UCSD-AML1 (cell line): ENCODE measurements at regions not wholly inside any gene's neighbourhood (a gene's known extent, or its start where the extent isn't known, plus 50 kb on each side); places are given as distances from the start of the nearest gene placed in this dataset.
"Not testable (repeated sequence)": the region's sequence is repeated elsewhere in the genome, so short reads cannot be mapped to it uniquely, and the experiment has no call there.

ENCODE experiments used
- DNase-seq: peaks from one replicate; lab custom pipeline; 2025; ENCODE audit not compliant: unreplicated experiment; lab: John Stamatoyannopoulos, UW

DNA sequence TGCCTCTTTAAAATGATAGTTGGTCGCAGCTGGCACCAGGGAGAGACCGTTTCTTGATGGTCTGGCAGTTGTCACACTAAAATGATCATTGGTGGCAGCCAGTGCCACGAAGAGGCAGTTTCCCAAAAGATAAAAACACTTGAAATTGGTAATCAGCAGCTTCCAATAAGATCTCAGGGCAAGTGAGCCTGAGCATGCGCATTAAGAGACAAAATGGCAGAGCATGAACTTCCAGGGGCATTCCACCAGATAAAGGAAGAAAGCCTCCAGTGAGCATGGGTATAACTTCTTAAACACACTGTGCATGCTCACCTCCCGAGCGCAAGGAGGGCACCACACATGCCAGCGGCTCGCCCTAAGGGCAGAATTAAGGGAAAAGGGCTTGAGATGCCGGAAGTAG is 1594.2 kb upstream of the CDH9 start:
- no peak for DNase-seq

DNA sequence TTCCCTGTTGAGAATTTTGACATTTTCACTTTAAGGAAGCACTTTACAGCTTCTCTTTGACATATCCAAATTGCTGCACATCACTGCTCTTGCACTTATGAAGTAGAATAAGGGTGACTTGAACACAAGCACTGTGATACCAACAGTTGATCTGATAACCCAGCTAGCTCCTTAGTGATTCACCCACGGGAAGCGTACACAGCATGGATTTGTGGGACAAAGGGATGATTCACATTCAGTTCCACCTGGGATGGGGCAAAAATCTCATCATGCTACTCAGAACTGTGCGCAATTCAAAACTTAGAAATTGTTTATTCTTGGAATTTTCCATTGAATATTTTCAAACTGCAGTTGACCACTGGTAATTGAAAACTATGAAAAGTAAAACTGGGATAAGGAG is 1565.5 kb upstream of the CDH9 start:
- no peak for DNase-seq

DNA sequence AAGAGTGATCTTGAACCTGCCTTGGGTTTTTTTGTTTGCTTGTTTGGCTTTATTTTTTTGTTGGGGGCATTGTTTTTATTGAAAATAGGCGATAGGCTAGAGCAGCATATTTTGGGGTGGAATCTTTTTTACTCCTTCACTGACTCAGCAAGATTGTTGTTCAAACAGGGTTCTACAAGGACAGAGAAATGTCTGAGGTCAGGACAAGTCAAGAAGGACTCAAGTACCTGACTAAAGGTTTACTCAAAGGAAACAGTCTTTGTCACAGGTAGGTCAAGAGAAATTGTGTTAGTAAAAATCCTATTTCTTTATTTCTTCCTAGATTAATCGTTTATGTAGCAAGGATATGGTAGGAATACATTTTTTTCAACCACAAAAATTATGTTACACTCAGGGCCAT is 1564.0 kb upstream of the CDH9 start:
- DNase-seq, result no peak

DNA sequence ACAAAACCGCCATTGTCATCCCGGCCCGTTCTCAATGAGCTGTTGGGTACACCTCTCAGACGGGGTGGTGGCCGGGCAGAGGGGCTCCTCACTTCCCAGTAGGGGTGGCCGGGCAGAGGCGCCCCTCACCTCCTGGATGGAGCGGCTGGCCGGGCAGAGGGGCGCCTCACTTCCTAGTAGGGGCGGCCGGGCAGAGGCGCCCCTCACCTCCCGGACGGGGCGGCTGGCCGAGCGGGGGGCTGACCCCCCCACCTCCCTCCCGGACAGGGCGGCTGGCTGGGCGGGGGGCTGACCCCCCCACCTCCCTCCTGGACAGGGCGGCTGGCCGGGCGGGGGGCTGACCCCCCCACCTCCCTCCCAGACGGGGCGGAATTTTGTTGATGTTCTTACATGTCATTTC is 1558.3 kb upstream of the CDH9 start:
- DNase-seq, result not testable (repeated sequence)

DNA sequence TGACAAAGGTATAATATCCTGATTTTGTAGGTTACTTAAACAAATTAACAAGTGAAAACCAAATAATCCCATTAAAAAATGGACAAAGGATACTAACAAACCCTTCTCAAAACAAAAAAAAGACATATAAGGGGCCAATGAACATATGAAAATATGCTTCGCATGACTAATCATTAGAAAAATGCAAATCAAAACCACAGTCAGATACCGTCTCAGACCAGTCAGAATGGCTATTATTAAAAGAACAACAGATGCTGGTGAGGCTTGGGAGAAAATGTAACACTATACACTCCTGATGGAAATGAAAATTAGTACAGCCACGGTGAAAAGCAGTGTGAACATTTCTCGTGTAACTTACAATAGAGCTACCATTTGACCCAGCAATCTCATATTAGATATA is 1542.2 kb upstream of the CDH9 start:
- no peak for DNase-seq

DNA sequence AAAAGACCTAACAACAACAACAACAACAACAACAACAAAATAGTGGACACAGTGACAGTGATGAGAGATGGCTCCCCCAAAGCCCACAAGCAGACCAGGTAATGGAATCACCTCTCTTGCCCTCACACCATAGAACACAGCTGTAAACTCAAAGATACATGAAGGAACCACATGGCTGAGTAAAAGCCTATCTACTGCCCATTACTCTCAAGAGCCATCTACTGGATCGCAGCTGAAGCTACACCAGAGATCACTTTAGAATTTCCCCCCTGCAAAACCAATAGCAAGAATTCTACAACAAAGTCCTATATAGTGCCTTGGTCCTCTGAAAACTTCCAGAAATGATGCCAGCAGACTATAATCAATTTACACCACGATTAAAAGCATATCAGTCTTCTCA is 1537.6 kb upstream of the CDH9 start:
- no peak for DNase-seq

DNA sequence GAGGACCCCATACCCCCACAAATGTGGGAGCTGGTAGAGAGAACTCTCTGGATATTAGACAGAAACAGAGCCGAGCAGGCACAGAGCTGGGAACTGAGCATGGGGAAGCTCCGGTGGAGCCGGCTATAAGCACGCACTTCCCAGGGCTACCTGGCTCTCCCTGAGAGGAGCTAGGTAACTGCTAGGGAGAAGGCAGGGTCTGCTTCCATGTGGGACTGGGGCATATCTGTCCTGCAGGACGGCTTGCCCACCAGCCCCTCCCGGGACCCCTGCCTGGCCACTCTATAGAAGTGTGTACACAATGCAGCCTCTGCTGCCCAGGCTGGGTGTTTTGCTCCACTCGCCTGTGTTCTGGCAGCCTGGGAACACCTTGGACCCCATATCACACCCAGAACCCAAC is 1537.0 kb upstream of the CDH9 start:
- DNase-seq, result no peak

DNA sequence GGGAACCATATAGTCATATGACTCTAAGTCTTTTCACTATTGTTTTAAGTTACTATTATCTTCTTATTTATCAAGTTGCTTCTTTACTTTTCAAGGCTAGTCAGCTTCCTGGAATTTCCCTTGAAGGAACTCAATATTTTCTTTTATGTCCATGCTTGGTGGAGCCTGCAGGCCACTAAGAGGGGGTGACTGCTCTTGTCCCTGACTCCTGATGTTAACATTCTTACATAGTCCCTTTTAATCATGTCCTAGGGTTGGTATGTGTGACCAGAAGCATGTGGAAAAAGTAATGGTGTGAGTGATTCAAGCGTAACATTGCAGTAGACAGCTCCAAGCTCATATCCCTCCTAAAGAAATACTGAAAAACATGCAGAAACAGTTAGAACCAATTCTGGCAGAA is 1536.2 kb upstream of the CDH9 start:
- DNase-seq, result no peak

DNA sequence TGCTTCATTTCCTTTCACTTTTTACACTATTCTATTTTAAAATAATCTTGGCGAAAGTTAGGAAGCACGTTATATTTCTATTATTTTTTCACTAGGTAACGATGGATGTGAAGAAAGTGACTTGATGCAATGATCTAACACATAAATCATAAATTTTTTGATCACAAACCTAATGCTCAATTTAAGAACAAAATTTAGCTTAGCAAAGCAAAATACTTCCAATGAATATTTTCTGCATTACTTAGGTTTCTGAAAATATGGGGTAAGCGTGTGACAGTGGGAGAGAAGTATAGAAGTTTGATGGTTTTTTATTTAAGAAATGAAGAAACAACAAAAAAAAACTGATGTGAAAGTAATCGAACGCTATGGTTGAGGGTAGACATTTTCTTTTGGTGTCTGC is 1528.7 kb upstream of the CDH9 start:
- DNase-seq, result no peak

DNA sequence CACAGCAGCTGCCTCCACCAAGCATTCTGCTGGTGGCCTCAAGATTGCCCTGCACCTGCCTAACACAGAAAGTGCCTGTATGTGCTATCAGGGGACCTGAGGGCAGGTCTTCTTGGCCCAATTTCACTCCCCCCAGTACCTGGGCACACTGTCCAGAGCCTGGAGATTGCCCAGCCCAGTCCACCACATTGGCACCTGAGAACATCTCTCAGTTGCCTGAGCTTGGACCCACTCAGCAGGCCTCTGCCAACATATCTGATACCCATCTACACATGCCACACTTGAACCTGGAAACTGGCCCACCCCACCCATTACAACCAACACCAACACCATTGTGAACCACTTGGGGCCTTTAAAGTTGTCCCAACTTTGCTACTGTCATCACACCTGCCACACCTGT is 1523.1 kb upstream of the CDH9 start:
- DNase-seq, result no peak

DNA sequence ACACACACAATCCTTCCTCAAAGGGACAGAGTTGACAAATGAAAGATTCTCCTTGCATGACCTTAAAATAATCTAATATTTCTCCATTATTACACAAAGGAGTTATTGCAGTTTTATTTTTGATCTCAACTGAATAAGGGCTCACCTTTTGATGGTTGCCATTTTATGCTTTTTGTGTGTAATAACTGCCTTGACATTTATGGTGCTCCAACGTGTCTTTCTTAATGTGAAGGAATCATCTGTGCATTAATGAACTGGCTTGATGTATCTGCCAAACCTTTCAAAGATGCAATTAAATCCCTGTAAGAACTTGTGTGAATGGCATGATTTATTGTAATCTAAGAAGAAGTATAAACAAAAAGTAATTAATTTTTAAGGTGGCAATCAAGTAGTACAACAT is 1519.8 kb upstream of the CDH9 start:
- no peak for DNase-seq

DNA sequence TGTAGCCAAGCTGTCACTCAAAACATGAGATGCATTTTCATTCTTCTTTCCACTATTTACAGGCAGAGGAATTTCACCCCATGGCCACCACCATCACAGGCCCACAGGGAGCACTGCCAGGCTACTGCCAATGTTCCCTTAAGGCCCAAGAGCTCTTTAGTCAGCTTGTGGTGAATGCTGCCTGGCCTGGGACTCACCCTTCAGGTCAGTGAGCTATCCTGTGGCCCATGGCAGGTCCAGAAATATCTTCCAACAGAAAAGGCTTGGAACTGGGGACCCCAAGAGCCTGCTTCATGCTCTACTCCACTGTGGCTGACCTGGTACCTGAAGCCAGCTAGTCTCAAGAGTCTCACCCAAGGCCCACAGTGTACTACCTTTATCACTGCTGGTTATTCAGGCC is 1518.7 kb upstream of the CDH9 start:
- no peak for DNase-seq

DNA sequence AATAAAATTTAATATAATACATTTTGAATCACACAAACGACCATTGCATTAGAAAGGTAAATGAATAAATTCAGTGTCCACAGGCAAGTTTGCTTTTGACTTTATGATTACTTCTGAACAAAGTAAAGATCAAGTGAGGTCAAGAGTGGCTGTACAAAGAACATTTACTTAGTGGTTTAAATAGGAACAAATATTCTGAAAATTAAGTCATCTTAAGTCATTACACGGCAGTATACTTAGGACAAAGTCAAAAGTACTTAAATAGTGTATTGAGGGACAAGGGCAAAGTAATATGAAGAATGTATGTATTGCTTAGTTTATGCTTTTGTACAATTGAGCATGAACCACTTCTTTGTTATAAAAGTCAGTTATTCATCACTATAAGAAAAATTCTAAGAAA is 1511.2 kb upstream of the CDH9 start:
- DNase-seq, result no peak

DNA sequence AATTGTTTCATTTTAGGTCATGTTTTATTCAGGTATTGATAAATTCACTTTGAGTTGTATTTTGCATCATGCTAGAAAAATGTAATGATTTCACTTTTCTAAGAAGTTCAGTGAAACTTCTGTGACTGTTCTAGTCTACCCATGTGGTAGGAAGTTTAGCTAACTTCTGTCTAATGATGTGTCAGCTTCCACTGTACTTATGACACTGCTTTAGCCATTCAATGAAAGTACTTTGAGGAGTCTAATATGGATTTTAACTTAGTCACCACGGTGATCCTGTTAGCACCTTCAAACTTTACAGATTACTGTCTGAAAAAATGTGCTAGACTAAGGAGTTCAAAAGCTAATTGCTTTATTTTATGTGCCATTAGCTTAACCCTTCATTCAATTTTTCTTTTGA is 1510.5 kb upstream of the CDH9 start:
- DNase-seq, result no peak

DNA sequence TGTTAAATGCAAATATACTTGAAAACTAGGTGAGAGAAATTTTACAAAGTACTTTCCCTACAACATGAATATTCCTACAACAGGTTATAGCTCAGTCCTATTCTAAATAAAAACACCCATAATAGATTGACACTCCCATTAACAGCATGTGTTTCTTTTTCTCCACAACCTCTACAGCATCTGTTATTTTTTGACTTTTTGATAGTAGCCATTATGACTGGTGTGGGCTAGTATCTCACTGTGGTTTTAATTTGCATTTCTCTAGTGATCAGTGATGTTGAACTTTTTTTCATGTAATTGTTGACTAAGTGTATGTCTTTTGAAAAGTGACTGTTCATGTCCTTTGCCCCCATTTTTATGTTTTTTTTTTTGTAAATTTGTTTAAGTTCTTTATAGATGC is 1506.1 kb upstream of the CDH9 start:
- DNase-seq, result no peak

DNA sequence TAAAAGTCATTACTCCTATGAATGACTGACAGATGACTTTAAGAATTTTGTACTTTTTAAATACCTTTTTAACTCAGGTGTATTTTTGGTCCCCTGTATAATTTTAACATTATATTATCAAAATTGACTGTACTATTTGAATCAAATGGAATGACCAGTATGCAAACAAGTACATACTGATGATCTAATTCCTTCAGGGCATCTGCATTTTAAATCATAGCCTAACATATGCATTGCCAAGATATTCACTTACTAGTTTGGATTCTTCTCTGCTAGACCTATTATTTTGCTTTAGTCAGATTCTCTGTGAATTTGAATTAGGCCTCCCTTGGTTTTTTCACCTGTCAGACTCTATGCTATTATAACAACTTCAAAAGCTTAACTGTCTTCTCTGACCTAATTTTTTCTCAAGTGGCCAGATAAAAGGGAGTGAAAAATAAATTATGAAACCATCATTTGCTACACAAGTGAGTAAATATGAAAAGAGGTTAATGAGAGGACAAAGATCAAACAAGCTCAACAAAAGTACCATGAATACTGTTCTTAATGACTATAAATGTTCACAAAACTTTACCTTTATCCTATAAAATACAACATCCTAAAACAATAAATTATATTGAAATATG is 1505.2 kb upstream of the CDH9 start:
- DNase-seq, result no peak

DNA sequence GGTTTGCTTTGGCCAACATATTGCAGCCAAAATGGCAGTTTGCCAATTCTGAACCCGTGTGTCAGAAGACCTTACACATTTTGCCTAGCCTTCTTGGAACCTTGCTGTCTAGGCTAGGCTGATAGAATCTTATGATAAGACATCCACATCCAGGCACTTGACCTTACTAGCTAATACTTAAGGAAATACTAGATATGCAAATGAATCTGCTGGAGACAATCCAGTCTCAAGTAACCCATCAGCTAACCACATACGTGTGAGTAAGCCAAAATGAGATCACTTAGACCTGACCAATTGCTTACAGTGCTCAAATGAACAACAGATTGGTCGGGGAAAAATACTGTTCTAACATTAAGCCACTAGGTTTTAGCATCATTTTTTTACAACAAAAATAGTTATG is 1504.6 kb upstream of the CDH9 start:
- DNase-seq, result no peak

DNA sequence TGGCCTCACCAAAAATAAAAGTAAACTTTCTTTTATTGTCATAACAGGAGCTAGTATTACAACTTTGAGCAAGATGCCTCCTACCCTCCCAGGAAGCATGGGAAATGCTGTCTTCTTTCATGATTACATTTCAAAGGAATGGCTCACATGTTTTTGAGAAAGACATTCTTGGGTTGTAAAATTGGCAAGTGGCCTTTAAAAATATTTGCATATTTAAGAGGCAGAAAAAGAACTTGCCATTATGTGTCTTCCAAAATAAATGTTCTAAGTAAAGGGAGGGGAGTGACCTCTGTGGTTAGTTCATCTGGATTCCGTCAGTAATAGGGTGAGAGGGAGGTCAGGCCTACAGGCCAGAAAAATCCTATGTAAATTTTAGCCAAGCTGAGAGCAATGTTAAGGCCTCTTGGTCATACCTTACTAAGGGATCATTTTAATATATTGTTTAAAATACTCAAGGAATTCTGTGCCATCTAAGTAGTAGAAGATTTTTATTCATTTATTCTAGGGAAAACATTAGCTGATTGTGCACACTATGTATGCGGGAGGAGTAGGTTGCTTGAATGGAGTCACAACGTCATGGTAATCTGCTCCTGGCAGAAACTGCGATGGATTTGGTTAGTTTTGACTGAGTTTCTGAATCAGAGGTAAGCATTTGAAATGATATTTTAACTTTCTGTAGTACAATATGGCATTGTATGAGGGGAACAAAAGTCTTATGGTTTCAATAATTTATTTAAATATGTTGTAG is 1485.7 kb upstream of the CDH9 start:
- DNase-seq, result no peak

DNA sequence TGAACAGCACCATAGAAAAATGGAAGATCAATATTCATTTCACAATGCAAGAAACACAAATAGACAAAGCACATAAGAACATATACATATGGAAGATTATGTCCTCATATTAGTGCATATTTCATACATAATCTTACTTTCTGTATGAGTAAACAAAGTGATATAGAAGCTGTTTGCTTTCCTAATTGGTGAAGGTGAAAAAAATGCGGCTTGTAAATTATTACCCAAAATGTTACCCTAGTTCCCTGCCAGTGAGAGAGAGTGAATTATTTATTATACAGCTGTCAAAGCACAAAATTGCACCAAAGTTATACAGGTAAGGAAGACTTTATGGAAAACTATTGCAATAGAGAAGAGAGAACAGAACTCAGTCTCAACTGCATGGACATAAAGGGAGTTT is 1485.0 kb upstream of the CDH9 start:
- no peak for DNase-seq

DNA sequence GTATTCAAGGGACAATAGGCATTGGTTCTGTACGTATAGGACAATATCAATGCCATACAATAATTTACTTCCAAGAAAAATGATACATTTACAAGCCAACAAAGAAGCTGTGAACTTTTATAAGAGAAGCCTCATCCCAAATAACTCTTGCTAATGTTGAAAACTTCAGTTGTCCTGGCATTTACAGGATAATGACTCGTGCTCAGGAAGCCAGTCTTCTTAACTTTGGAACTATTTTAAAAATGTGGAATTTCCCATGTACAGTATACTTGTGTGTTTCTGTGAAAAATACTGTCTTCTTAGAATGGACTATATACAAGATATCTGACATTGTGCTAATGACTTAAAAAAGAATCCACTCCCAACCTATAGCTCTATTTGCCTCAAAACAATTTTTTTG is 1479.3 kb upstream of the CDH9 start:
- no peak for DNase-seq

DNA sequence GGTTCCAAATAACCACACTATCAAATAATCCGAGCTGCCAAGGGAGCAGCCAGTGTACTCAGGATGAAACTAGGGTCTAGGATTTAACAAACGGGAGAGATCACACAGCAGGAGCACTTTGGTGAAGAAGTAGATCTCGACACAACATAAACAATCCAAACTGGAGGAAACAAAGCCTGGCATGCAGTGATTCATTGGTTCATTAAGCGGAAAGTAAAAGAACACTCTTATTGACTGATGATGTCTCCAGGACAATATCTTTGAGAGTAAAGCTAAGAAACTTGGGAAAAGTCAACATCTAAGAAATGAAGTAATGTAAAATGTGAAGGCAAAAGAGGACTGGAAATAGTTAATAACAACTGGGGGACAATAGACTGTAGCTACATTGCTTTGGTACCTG is 1478.3 kb upstream of the CDH9 start:
- no peak for DNase-seq

DNA sequence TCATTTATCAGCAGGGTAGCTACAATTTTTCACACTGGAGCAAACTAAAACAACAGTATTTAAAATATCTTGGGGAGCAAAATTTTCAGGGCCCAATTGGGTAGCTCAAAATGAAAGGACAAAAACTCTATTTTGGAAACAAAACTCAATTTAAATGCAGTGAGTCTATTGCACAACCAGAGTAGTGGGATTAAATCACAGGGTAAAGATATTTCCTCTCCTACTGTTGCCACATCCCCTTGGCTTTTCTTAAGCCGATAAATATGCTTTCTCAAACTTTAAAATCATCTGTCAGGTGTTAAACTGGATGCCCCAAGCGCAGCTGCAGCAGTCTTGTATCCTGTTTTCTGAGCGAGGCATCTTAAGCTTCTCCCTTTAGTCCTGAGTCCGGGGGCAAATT is 1474.3 kb upstream of the CDH9 start:
- no peak for DNase-seq

DNA sequence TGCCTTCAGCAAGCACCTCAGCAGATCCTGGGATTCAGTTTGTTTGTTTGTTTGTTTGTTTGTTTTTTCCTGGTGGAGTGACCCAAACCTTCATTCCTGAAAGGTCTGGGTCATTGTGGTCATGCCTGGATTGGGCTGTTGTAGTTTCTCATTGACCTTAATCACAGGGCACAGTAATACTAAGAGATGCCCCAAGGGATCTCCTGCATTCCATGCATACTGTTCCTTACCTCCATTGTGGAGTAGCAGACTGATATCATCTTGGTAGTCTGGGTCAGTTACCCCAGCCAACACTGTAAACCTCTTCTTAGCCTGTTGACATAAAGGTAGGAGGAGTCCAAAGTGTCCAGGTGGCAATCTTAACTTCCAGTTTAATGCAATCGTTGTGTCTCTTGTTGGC is 1466.7 kb upstream of the CDH9 start:
- DNase-seq, result no peak
